ENCODE measurements at regions not wholly inside any gene's neighbourhood (a gene's known extent, or its start where the extent isn't known, plus 50 kb on each side); places are given as distances from the start of the nearest gene placed in this dataset.

DNA sequence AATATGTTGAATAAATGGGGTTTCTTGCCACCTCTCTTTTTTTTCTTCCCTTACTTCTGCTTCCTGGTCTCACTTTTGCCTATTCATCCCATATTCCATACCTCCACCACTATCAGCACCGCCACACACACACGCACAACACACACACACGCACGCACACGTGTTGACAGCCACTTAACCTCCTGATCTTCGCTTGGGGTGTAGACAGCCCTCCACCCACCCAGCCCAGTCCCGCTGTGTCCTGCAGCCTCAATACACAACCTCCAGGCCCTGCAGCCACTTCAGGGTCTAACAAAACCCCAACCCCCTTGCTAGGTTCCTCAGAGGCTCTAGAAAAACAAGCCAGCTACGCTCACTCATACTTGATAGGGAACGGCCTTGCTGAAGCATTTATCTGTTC lies 72.3 kb downstream of the LINC00237 start:
- Mint-ChIP-seq H3K36me3 (ENCODE audit: low read depth) (no peaks in the 10 kb centered on the region), H3K27me3 (peaks cover 11% of the 10 kb centered on the region), H3K4me3 (no peak overlapping the region), H3K27ac (no peak overlapping the region), H3K4me1 (no peaks in the 10 kb centered on the region), H3K9me3 (ENCODE audit: low read depth) (no peaks in the 10 kb centered on the region)
- ChIA-PET POLR2A (no interaction called here), CTCF (no interaction called here)
- no peak for ATAC-seq
- intact Hi-C loops (cut with DNase I, micrococcal nuclease), result no loop called here
- no peak for DNase-seq

DNA sequence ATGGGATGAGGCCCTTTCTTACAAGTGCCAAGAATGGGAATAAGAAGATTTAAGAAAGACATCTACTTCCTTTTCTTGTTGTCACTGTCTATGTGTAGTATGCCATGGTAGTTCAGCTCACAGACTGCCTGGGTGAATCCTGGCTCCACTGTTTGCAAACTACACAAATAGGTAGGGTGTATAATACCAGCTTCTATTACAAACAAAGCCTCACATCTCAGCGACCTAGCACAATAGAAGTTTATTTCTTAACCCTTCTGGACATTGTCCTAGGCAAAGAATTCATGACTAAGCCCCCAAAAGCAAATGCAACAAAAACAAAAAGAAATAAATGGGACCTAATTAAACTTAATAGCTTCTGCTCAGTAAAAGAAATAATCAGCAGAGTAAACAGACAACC lies 74.5 kb downstream of the LINC00237 start:
- H3K27ac Mint-ChIP-seq, result no peak overlapping the region
- CTCF ChIA-PET, result interaction anchor here (1.1 kb wide), 1 partner anchor 15 kb away, joined by 3 read pairs; no protein-coding TSS in a partner anchor
- peaks cover 16% of the 10 kb centered on the region for H3K27me3 Mint-ChIP-seq
- DNase-seq (no peak), ATAC-seq (no peak)
- intact Hi-C loops (cut with DNase I, micrococcal nuclease), result no loop called here
- no peaks in the 10 kb centered on the region for H3K9me3 Mint-ChIP-seq (ENCODE audit: low read depth)
- H3K4me1 Mint-ChIP-seq, result no peaks in the 10 kb centered on the region
- H3K4me3 Mint-ChIP-seq, result no peak overlapping the region
- POLR2A ChIA-PET, result no interaction called here
- H3K36me3 Mint-ChIP-seq (ENCODE audit: low read depth), result no peaks in the 10 kb centered on the region

DNA sequence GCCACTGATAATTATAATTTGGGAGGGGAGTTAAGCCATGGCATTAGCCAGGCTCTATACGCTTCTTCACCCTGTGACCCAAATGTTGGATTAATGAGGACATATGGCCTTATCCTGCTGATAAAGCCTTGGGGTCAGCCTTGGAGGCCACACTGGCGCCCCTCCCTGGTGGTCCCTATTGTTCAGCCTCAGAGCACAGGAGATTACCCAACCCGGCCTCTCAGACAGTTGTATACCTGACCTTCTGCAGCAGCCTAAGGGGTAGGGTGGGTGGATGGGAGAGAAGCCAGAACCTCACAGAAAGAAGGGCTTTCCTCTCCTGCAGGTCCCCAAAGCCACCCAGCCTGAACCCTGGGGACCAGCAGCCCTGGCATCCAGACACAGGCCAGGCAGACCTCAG lies 76.8 kb downstream of the LINC00237 start:
- no peaks in the 10 kb centered on the region for H3K9me3 Mint-ChIP-seq (ENCODE audit: low read depth)
- POLR2A ChIA-PET, result no interaction called here
- H3K4me1 Mint-ChIP-seq, result no peaks in the 10 kb centered on the region
- H3K27me3 Mint-ChIP-seq, result peaks cover 14% of the 10 kb centered on the region
- ATAC-seq, result no peak
- intact Hi-C loops (cut with DNase I, micrococcal nuclease), result no loop called here
- CTCF ChIA-PET, result no interaction called here
- no peak overlapping the region for H3K4me3 Mint-ChIP-seq
- no peaks in the 10 kb centered on the region for H3K36me3 Mint-ChIP-seq (ENCODE audit: low read depth)
- DNase-seq, result no peak
- no peak overlapping the region for H3K27ac Mint-ChIP-seq

DNA sequence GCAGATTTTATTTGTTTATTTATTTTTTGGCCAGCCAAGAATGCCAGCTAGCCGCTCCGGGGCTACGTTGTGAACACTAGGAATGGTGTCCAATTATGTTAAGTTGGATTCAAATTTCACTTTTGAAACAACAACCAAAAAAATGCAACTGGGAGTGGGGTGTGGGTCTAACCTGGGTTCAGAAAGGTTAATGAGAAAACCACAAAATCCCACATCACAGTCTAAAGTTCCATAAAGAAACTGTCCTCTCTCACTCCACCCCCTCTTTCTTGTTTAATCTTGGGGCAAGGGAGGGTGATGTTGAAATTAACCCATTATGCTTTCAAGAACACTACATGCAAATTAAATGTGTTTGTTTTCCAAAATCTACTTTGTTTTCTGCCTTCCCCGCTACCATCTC lies 77.2 kb downstream of the LINC00237 start:
- ATAC-seq, result no peak
- POLR2A ChIA-PET, result no interaction called here

DNA sequence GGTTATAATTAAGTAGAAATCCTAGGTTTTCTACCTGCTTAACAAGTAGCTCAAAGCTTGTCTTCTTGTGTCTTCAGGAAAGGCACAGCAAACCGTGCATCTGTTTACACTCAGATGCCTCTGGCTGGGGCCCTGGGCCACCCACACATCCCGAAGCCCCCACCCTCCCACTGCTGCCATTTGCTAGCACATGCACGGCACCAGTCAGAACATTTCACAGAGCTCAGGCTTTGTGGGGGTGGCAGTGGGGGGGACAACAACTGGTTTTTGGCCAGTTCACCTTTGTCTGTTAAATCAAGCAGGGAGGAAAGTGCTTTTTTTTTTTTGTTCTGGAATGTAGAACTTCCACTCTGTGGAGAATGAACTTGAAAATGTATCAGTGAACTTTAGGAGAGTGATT lies 77.7 kb downstream of the LINC00237 start:
- ATAC-seq (no peak), DNase-seq (no peak)
- CTCF ChIA-PET, result no interaction called here
- intact Hi-C loops (cut with DNase I, micrococcal nuclease), result no loop called here
- Mint-ChIP-seq H3K9me3 (ENCODE audit: low read depth) (no peaks in the 10 kb centered on the region), H3K4me1 (no peaks in the 10 kb centered on the region), H3K36me3 (ENCODE audit: low read depth) (no peaks in the 10 kb centered on the region), H3K27me3 (peaks cover 14% of the 10 kb centered on the region), H3K4me3 (no peak overlapping the region), H3K27ac (no peak overlapping the region)
- POLR2A ChIA-PET, result no interaction called here

More for the DNA sequence above, 77.2 kb downstream of the LINC00237 start:
- H3K27ac Mint-ChIP-seq, result no peak overlapping the region
- CTCF ChIA-PET, result no interaction called here
- no peaks in the 10 kb centered on the region for H3K36me3 Mint-ChIP-seq (ENCODE audit: low read depth)
- H3K9me3 Mint-ChIP-seq (ENCODE audit: low read depth), result no peaks in the 10 kb centered on the region
- H3K4me1 Mint-ChIP-seq, result no peaks in the 10 kb centered on the region
- no peak overlapping the region for H3K4me3 Mint-ChIP-seq
- intact Hi-C loops (cut with DNase I, micrococcal nuclease), result no loop called here
- peaks cover 14% of the 10 kb centered on the region for H3K27me3 Mint-ChIP-seq
- DNase-seq, result no peak

DNA sequence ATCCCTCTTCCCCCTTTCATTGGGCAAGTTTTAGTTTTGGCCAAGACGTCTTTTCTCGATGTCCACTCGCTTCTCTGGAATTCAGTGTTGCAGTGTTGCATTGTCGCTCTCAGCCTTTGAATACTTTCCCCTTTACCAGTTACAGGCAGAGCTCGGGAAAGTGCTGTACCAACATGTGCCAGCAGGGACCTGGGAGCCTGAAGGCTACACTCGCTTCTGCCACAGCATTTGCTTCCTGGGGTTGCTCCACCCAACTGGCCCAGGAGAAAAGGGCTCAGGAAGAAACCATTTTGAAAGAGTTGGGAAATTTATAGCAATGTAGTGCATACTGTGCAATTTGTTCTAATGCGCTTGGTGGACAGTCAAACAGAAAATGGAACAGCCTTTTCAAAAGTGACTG lies 78.6 kb downstream of the LINC00237 start:
- POLR2A ChIA-PET, result no interaction called here
- CTCF ChIA-PET, result interaction anchor here (0.8 kb wide), 1 partner anchor 181 kb away, joined by 3 read pairs; no protein-coding TSS in a partner anchor
- Mint-ChIP-seq H3K4me3 (no peak overlapping the region), H3K4me1 (no peaks in the 10 kb centered on the region), H3K36me3 (ENCODE audit: low read depth) (no peaks in the 10 kb centered on the region), H3K9me3 (ENCODE audit: low read depth) (no peaks in the 10 kb centered on the region), H3K27me3 (peaks cover 14% of the 10 kb centered on the region), H3K27ac (no peak overlapping the region)
- ATAC-seq (no peak), DNase-seq (no peak)
- intact Hi-C loops (cut with DNase I, micrococcal nuclease), result no loop called here

- ChIA-PET CTCF (interaction anchor here (0.8 kb wide), 1 partner anchor 180 kb away, joined by 3 read pairs; no protein-coding TSS in a partner anchor), POLR2A (no interaction called here)
- DNase-seq (no peak), ATAC-seq (no peak)
- H3K4me1 Mint-ChIP-seq, result no peaks in the 10 kb centered on the region
- no peaks in the 10 kb centered on the region for H3K9me3 Mint-ChIP-seq (ENCODE audit: low read depth)
- H3K36me3 Mint-ChIP-seq (ENCODE audit: low read depth), result no peaks in the 10 kb centered on the region
- intact Hi-C loops (cut with DNase I, micrococcal nuclease), result no loop called here
- H3K27me3 Mint-ChIP-seq, result peaks cover 12% of the 10 kb centered on the region
- no peak overlapping the region for H3K4me3 Mint-ChIP-seq
- H3K27ac Mint-ChIP-seq, result no peak overlapping the region
Measured at GRCh38 chr20:21026951-21027350, 79.2 kb downstream of the LINC00237 start.

- POLR2A ChIA-PET, result no interaction called here
- ATAC-seq (no peak), DNase-seq (no peak)
- Mint-ChIP-seq H3K27me3 (peaks cover 24% of the 10 kb centered on the region), H3K27ac (no peak overlapping the region), H3K36me3 (ENCODE audit: low read depth) (no peaks in the 10 kb centered on the region), H3K9me3 (ENCODE audit: low read depth) (no peaks in the 10 kb centered on the region), H3K4me3 (no peak overlapping the region), H3K4me1 (no peaks in the 10 kb centered on the region)
- CTCF ChIA-PET, result no interaction called here
- intact Hi-C loops (cut with DNase I, micrococcal nuclease), result no loop called here
Measured at GRCh38 chr20:21024420-21024819, 81.7 kb downstream of the LINC00237 start.

- DNase-seq (no peak), ATAC-seq (no peak)
- Mint-ChIP-seq H3K4me3 (no peak overlapping the region), H3K27me3 (peaks cover 39% of the 10 kb centered on the region), H3K36me3 (ENCODE audit: low read depth) (no peaks in the 10 kb centered on the region), H3K9me3 (ENCODE audit: low read depth) (no peaks in the 10 kb centered on the region), H3K4me1 (no peaks in the 10 kb centered on the region), H3K27ac (no peak overlapping the region)
- intact Hi-C loops (cut with DNase I, micrococcal nuclease), result no loop called here
- ChIA-PET CTCF (interaction anchor here (0.5 to 1.0 kb wide), 2 partner anchors 20 to 69 kb away, joined by 3 read pairs; no protein-coding TSS in a partner anchor), POLR2A (no interaction called here)
Measured at GRCh38 chr20:21022925-21023324, 83.2 kb downstream of the LINC00237 start.

- ATAC-seq, result no peak
- Mint-ChIP-seq H3K4me1 (no peaks in the 10 kb centered on the region), H3K27me3 (peaks cover 39% of the 10 kb centered on the region), H3K27ac (no peak overlapping the region), H3K36me3 (ENCODE audit: low read depth) (no peaks in the 10 kb centered on the region), H3K4me3 (no peak overlapping the region), H3K9me3 (ENCODE audit: low read depth) (no peaks in the 10 kb centered on the region)
- intact Hi-C loops (cut with DNase I, micrococcal nuclease), result no loop called here
- ChIA-PET POLR2A (no interaction called here), CTCF (interaction anchor here (0.6 to 0.7 kb wide), 2 partner anchors 115 to 790 kb away, joined by 3 read pairs; no protein-coding TSS in a partner anchor)
- DNase-seq, result no peak
Measured at GRCh38 chr20:21021472-21021790, 84.7 kb downstream of the LINC00237 start.

- CTCF ChIA-PET, result interaction anchor here (0.7 kb wide), 1 partner anchor 116 kb away, joined by 3 read pairs; no protein-coding TSS in a partner anchor
- Mint-ChIP-seq H3K4me1 (no peaks in the 10 kb centered on the region), H3K27me3 (peaks cover 41% of the 10 kb centered on the region), H3K27ac (no peak overlapping the region), H3K4me3 (no peak overlapping the region), H3K9me3 (ENCODE audit: low read depth) (no peaks in the 10 kb centered on the region), H3K36me3 (ENCODE audit: low read depth) (no peaks in the 10 kb centered on the region)
- intact Hi-C loops (cut with DNase I, micrococcal nuclease), result no loop called here
- DNase-seq (no peak), ATAC-seq (no peak)
- POLR2A ChIA-PET, result no interaction called here
Measured at GRCh38 chr20:21020659-21021471, 85.3 kb downstream of the LINC00237 start.

DNA sequence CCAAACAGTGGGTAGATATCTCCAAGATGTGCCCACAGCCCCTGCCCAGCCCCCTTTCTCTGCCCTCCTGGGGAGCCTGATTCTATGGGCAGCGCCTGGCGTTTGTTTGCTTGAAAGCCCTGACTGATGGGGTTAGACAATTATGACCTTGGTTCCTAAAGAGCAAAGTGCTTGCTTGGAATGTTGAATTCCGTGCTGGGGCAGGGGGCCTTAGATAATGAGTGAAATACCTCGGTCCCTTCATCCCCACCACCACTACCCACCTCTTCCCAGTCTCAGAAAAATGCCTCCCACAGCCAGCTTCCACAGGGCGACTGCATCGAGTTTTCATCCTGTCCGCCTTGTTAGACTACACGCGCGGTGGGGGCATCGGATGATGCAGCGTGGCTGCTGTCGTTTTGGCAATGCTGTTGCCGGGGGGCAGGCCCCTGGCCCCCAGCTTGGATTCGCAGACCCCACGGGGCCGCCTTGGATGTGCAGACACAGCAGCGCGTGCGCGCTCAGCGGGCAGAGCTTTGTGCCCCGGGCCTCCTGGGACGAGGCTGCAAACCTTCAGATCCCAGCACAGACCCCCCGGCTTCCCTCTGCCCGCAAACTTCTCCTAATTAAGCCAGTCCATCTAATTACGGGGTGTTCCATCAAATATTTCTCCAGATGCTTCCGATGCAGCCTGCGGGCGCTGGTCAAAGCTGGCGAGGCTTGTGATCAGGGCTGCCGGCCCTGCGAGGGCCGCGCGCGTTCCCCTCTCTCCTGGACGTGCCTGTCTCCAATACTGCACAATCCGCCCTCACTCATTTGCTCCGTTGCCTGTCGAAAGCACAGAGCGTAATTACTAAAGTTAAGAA lies 86.1 kb downstream of the LINC00237 start:
- H3K4me3 Mint-ChIP-seq, result no peak overlapping the region
- no peak overlapping the region for H3K27ac Mint-ChIP-seq
- ATAC-seq, result no peak

More for the DNA sequence above, 86.1 kb downstream of the LINC00237 start:
- Mint-ChIP-seq H3K9me3 (ENCODE audit: low read depth) (no peaks in the 10 kb centered on the region), H3K4me1 (no peaks in the 10 kb centered on the region), H3K36me3 (ENCODE audit: low read depth) (no peaks in the 10 kb centered on the region), H3K27me3 (peaks cover 41% of the 10 kb centered on the region)
- intact Hi-C loops (cut with DNase I, micrococcal nuclease), result no loop called here
- no peak for DNase-seq
- CTCF ChIA-PET, result interaction anchor here (0.6 kb wide), 1 partner anchor 17 kb away, joined by 3 read pairs; no protein-coding TSS in a partner anchor
- POLR2A ChIA-PET, result no interaction called here

Measured in activated CD4-positive, alpha-beta T cell treated with anti-CD3 and anti-CD28 coated beads for 36 hours (primary cell).